Vagina (tissue), 2 donors: ENCODE measurements at regions not wholly inside any gene's neighbourhood (a gene's known extent, or its start where the extent isn't known, plus 50 kb on each side); places are given as distances from the start of the nearest gene placed in this dataset.

Experiments
- POLR2A ChIP-seq, 2 donors: fragments of 450-650 bp; IDR thresholded peaks; one replicate each; pipeline ENCODE4 v1.6.1; 2017; ENCODE audit warnings: antibody characterized with exemption in 2 of 2, mild to moderate bottlenecking in 2 of 2, moderate library complexity in 2 of 2
- TF ChIP-seq, protein P1 (sequence below), 3 experiments: fragments of 450-650 bp in 2 of 3; fragments of 200-600 bp in 1 of 3; sonication (generic) in 1 of 3; IDR thresholded peaks; one replicate each; pipeline ENCODE4 v1.5.1; 2017 to 2019; ENCODE audit warnings: antibody characterized with exemption in 3 of 3, mild to moderate bottlenecking in 2 of 3, moderate library complexity in 2 of 3

DNA sequence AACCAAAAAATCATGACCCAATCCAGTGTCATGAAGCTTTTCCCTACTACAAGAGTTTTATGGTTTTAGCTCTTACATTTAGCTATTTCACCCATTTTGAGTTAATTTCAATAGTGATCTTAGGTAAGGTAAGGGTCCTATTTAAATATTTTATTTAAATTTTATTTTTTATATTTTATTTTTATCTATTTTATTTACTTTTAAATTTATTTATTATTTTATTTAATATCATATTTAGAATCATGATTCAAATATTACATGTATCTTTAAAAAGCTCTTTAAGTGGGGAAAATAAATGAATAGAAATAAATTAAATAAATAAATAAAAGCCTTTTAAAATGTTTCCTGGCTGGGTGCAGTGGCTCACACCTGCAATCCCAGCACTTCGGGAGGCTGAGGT, 276.0 kb downstream of the SKIDA1 start:
- no peak for TF ChIP-seq POLR2A (IDR thresholded peaks at IDR 0.05)
- TF ChIP-seq, protein P1, sequence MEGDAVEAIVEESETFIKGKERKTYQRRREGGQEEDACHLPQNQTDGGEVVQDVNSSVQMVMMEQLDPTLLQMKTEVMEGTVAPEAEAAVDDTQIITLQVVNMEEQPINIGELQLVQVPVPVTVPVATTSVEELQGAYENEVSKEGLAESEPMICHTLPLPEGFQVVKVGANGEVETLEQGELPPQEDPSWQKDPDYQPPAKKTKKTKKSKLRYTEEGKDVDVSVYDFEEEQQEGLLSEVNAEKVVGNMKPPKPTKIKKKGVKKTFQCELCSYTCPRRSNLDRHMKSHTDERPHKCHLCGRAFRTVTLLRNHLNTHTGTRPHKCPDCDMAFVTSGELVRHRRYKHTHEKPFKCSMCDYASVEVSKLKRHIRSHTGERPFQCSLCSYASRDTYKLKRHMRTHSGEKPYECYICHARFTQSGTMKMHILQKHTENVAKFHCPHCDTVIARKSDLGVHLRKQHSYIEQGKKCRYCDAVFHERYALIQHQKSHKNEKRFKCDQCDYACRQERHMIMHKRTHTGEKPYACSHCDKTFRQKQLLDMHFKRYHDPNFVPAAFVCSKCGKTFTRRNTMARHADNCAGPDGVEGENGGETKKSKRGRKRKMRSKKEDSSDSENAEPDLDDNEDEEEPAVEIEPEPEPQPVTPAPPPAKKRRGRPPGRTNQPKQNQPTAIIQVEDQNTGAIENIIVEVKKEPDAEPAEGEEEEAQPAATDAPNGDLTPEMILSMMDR (IDR thresholded peaks at IDR 0.05) = no peak
